Tibial nerve (tissue), 4 donors: ENCODE measurements at regions not wholly inside any gene's neighbourhood (a gene's known extent, or its start where the extent isn't known, plus 50 kb on each side); places are given as distances from the start of the nearest gene placed in this dataset.

Experiments
- DNase-seq, 2 donors: peaks; one replicate each; pipeline ENCODE4 v3.0.0-alpha.2; 2019; ENCODE audit warnings: low spot score in 2 of 2
- H3K27ac ChIP-seq, 4 donors: fragments of 200-600 bp; sonication (generic) in 3 of 4; one replicate each; pipeline ENCODE4 v1.5.1; 2017 to 2019; ENCODE audit warnings: mild to moderate bottlenecking in 1 of 4
- H3K27me3 ChIP-seq, 2 donors: fragments of 200-600 bp; sonication (generic) in 1 of 2; one replicate each; pipeline versions ENCODE4 v1.5.1 to v1.6.0; 2017 to 2019
- H3K36me3 ChIP-seq, 3 donors: fragments of 200-600 bp; sonication (generic); one replicate each; pipeline ENCODE4 v1.5.1; 2018 to 2019
- H3K4me1 ChIP-seq, 4 donors: fragments of 200-600 bp; sonication (generic) in 3 of 4; one replicate each; pipeline ENCODE4 v1.5.1; 2017 to 2019
- H3K4me3 ChIP-seq, 4 donors: fragments of 200-600 bp; sonication (generic) in 3 of 4; one replicate each; pipeline ENCODE4 v1.5.1; 2017 to 2019; ENCODE audit warnings: mild to moderate bottlenecking in 1 of 4, moderate library complexity in 1 of 4
- H3K9me3 ChIP-seq, 4 donors: fragments of 200-600 bp; sonication (generic) in 3 of 4; one replicate each; pipeline ENCODE4 v1.5.1; 2017 to 2019
- CTCF ChIP-seq, 5 experiments: fragments of 200-600 bp in 3 of 5; fragments of 450-650 bp in 2 of 5; sonication (generic) in 3 of 5; IDR thresholded peaks; one replicate each; pipeline ENCODE4 v1.5.1; 2016 to 2019; ENCODE audit warnings: antibody characterized with exemption in 5 of 5, mild to moderate bottlenecking in 3 of 5, moderate library complexity in 2 of 5
- EP300 ChIP-seq, 2 donors: sonication (generic); formaldehyde crosslinking; IDR thresholded peaks; one replicate each; pipeline ENCODE4 v1.6.1; 2017; ENCODE audit warnings: antibody characterized with exemption in 2 of 2, mild to moderate bottlenecking in 1 of 2
- POLR2A ChIP-seq, 2 donors: fragments of 450-650 bp; IDR thresholded peaks; one replicate each; pipeline ENCODE4 v1.6.1; 2017; ENCODE audit warnings: antibody characterized with exemption in 2 of 2, mild to moderate bottlenecking in 2 of 2, moderate library complexity in 2 of 2
- WGBS, 2 donors: methylation state at CpG; one replicate each; pipeline ENCODE4 v1.1.5; 2018; 5-methylcytosine and 5-hydroxymethylcytosine counted together

- TF ChIP-seq POLR2A (IDR thresholded peaks at IDR 0.05): no peak
- TF ChIP-seq CTCF (IDR thresholded peaks at IDR 0.05): no peak
- no peak for TF ChIP-seq EP300 (IDR thresholded peaks at IDR 0.05)
Observed at GRCh38 chr4:108227923-108228322, 59.2 kb upstream of the LEF1 start.

DNA sequence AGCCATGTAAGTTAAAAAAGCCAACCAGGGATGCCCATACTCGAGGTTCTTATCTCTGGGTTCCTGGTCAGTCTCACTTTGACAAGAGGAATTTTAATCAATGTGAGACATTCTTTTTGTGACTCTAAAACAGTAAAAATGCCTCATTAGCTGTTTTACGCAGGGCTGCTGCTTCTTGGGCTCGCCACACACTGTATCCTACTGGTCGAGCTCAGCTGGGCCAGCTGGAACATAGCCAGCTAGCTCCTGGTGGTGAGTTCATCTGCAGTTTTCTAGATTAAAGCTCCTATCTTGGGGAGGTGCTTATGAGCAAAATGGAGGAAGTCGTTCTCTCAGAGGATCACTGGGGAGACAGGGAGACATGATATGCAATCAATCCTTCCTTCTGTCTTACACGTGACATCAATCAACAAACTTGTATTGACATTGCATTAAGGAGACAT is 55.9 kb upstream of the LEF1 start:
- Histone ChIP-seq H3K4me1 (no peaks in the 10 kb centered on the region), H3K9me3 (no peaks in the 10 kb centered on the region), H3K4me3 (no peak overlapping the region), H3K36me3 (no peaks in the 10 kb centered on the region), H3K27ac (no peak overlapping the region), H3K27me3 (no peaks in the 10 kb centered on the region)
- TF ChIP-seq EP300 (IDR thresholded peaks at IDR 0.05): no peak
- no peak for TF ChIP-seq CTCF (IDR thresholded peaks at IDR 0.05)
- TF ChIP-seq POLR2A (IDR thresholded peaks at IDR 0.05): no peak
- DNase-seq: no peak
- 46% methylated on average over 6 of the region's 6 CpGs for WGBS, 2 donors

More at GRCh38 chr4:108227923-108228322, 59.2 kb upstream of the LEF1 start:
- peaks cover 0 to 10% (median 2%) of the 10 kb centered on the region in 4 donors for H3K9me3 ChIP-seq
- no peaks in the 10 kb centered on the region for H3K36me3 ChIP-seq
- no peak for DNase-seq
- 74 to 77% methylated on average over 4 of the region's 4 CpGs for WGBS, 2 donors
- H3K4me3 ChIP-seq: no peak overlapping the region
- H3K27me3 ChIP-seq: no peaks in the 10 kb centered on the region
- H3K4me1 ChIP-seq: no peaks in the 10 kb centered on the region
- no peak overlapping the region for H3K27ac ChIP-seq

GRCh38 chr4:108223313-108223712 is 54.6 kb upstream of the LEF1 start:
- Histone ChIP-seq H3K4me1 (no peaks in the 10 kb centered on the region), H3K4me3 (no peak overlapping the region), H3K36me3 (no peaks in the 10 kb centered on the region), H3K27me3 (no peaks in the 10 kb centered on the region), H3K27ac (no peak overlapping the region), H3K9me3 (no peaks in the 10 kb centered on the region)
- DNase-seq: no peak
- no peak for TF ChIP-seq CTCF (IDR thresholded peaks at IDR 0.05)
- TF ChIP-seq EP300 (IDR thresholded peaks at IDR 0.05): no peak
- TF ChIP-seq POLR2A (IDR thresholded peaks at IDR 0.05): no peak

DNA sequence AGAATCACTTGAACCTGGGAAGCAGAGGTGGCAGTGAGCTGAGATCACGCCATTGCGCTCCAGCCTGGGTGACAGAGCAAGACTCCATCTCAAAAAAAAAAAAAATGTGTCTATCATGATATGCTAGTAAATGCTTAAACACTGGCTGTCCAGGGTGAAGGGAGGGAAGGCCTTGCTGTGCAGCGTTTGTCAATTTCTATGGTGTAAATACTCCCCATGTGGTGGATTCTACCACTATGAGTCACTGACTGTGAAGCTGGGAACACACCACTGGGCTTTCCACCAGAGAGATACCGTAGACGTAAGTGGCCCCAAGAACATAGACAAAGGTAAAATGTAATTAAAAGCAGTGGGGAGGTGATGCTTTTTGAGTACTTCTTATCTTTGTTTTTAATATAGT is 51.3 kb upstream of the LEF1 start:
- DNase-seq: no peak
- Histone ChIP-seq H3K9me3 (no peaks in the 10 kb centered on the region), H3K27ac (no peak overlapping the region), H3K27me3 (no peaks in the 10 kb centered on the region), H3K4me1 (no peaks in the 10 kb centered on the region), H3K4me3 (no peak overlapping the region), H3K36me3 (no peaks in the 10 kb centered on the region)
- 95 to 96% methylated on average over 5 of the region's 5 CpGs for WGBS, 2 donors
- TF ChIP-seq CTCF (IDR thresholded peaks at IDR 0.05) (no peak), EP300 (IDR thresholded peaks at IDR 0.05) (no peak), POLR2A (IDR thresholded peaks at IDR 0.05) (no peak)
